MCF 10A (cell line): ENCODE measurements at regions not wholly inside any gene's neighbourhood (a gene's known extent, or its start where the extent isn't known, plus 50 kb on each side); places are given as distances from the start of the nearest gene placed in this dataset.

Source experiments
- BruUV-seq: library from RNA; stranded (reverse); fragments of 400-500 nt; replicated peaks from 2 replicates; lab custom pipeline; 2021; lab: Mats Ljungman, UMichigan
- CTCF ChIA-PET: fragments of 300-600 bp; sonication (Branson Sonifier 250); formaldehyde crosslinking; extraction: SDS; loops from one replicate; lab custom pipeline; 2021; ENCODE audit warnings: antibody characterized with exemption, inconsistent platforms; lab: Yijun Ruan, JAX
- POLR2A ChIA-PET: fragments of 300-600, 350-650 bp; sonication (Branson Sonifier 250); formaldehyde crosslinking; extraction: SDS; loops from one replicate; lab custom pipeline; 2020; ENCODE audit warnings: antibody characterized with exemption, inconsistent platforms; lab: Yijun Ruan, JAX
- DNase-seq: peaks from one replicate; pipeline ENCODE4 v3.0.0-alpha.2; 2018; ENCODE audit not compliant: unreplicated experiment
- H3K27ac Mint-ChIP-seq: one replicate; pipeline ENCODE4 v1.8.0; 2022; ENCODE audit warnings: mild to moderate bottlenecking, low read depth, mixed read lengths; ENCODE audit not compliant: unreplicated experiment
- H3K27me3 Mint-ChIP-seq: one replicate; pipeline ENCODE4 v1.8.0; 2022; ENCODE audit warnings: mixed read lengths; ENCODE audit not compliant: insufficient read depth, unreplicated experiment
- H3K36me3 Mint-ChIP-seq: one replicate; pipeline ENCODE4 v1.8.0; 2022; ENCODE audit warnings: mild to moderate bottlenecking, moderate library complexity, mixed read lengths; ENCODE audit not compliant: insufficient read depth, unreplicated experiment
- H3K4me1 Mint-ChIP-seq: one replicate; pipeline ENCODE4 v1.8.0; 2022; ENCODE audit warnings: mixed read lengths; ENCODE audit not compliant: insufficient read depth, unreplicated experiment
- H3K4me3 Mint-ChIP-seq: one replicate; pipeline ENCODE4 v1.8.0; 2022; ENCODE audit warnings: mild to moderate bottlenecking, moderate library complexity, mixed read lengths; ENCODE audit not compliant: unreplicated experiment
- H3K9me3 Mint-ChIP-seq: one replicate; pipeline ENCODE4 v1.8.0; 2022; ENCODE audit warnings: mixed read lengths; ENCODE audit not compliant: unreplicated experiment
- intact Hi-C: fragments of 100-400 bp; cut with micrococcal nuclease; formaldehyde crosslinking; loops from 2 replicates; pipeline ENCODE4 v1.14.1; 2022
- TF ChIP-seq, protein P1 (sequence below): fragments of 200-600 bp; IDR thresholded peaks from one replicate; pipeline ENCODE4 v1.8.0; 2022; ENCODE audit warnings: antibody characterized with exemption, mild to moderate bottlenecking; ENCODE audit not compliant: unreplicated experiment

DNA sequence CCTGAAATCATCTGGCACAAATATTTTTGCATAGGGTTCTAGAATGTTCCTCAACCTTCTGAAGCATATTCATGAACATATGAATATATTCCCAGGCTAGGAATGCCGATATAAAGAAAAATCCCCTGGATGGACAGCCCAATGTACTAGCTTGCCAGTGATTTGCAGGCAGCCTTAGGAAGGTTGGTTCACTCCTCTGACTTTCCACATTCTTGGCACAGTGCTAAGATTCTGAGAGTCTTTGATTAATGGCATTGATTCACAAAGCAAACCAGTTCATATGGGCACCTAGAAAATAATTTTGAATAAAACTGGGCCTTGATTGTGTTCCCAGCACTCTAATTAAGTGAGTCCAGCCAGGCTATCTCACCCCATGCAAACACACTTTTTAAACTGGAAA is 56.9 kb upstream of the ENPP4 start:
- ChIA-PET POLR2A (no interaction called here), CTCF (interaction anchor here (0.7 kb wide), 2 partner anchors 51 to 150 kb away, joined by 3 to 4 read pairs; no protein-coding TSS in a partner anchor)
- Mint-ChIP-seq H3K27ac (no peak overlapping the region), H3K9me3 (no peaks in the 10 kb centered on the region), H3K27me3 (peaks cover 26% of the 10 kb centered on the region), H3K4me1 (peaks cover 8% of the 10 kb centered on the region), H3K36me3 (no peaks in the 10 kb centered on the region), H3K4me3 (no peak overlapping the region)
- no TSS peak for BruUV-seq
- intact Hi-C loops: no loop called here
- TF ChIP-seq, protein P1, sequence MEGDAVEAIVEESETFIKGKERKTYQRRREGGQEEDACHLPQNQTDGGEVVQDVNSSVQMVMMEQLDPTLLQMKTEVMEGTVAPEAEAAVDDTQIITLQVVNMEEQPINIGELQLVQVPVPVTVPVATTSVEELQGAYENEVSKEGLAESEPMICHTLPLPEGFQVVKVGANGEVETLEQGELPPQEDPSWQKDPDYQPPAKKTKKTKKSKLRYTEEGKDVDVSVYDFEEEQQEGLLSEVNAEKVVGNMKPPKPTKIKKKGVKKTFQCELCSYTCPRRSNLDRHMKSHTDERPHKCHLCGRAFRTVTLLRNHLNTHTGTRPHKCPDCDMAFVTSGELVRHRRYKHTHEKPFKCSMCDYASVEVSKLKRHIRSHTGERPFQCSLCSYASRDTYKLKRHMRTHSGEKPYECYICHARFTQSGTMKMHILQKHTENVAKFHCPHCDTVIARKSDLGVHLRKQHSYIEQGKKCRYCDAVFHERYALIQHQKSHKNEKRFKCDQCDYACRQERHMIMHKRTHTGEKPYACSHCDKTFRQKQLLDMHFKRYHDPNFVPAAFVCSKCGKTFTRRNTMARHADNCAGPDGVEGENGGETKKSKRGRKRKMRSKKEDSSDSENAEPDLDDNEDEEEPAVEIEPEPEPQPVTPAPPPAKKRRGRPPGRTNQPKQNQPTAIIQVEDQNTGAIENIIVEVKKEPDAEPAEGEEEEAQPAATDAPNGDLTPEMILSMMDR: no peak
- DNase-seq: no peak

- H3K4me3 Mint-ChIP-seq: no peak overlapping the region
- no peaks in the 10 kb centered on the region for H3K4me1 Mint-ChIP-seq
These were observed 51.5 kb upstream of the ENPP4 start for GRCh38 chr6:46078294-46078693.

DNA sequence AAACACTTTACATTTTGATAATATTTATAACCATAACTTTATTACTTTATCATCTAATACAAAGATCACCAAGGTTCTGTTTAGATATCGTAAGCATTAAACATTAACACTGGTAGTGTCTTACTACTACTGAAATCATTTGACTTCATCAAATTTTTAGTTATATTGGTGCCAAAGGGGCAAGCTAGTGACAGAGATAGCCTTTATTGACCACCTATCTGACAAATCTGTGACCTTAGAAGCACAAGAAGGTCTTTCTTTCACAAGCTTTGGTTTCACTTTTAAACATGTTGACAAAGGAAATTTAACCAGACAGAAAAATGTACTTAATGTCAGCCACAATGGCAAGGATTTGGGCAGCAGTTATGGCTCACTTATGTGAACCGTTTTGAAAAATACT is 50.7 kb upstream of the ENPP4 start:
- no TSS peak for BruUV-seq
- Mint-ChIP-seq H3K27me3 (peaks cover 30% of the 10 kb centered on the region), H3K27ac (no peak overlapping the region), H3K4me3 (no peak overlapping the region), H3K9me3 (no peaks in the 10 kb centered on the region), H3K36me3 (no peaks in the 10 kb centered on the region), H3K4me1 (no peaks in the 10 kb centered on the region)
- DNase-seq: no peak
- ChIA-PET CTCF (interaction anchor here (0.6 to 2.2 kb wide), 2 partner anchors 11 to 1332 kb away, joined by 3 to 13 read pairs; no protein-coding TSS in a partner anchor), POLR2A (interaction anchor here (0.7 kb wide), 1 partner anchor 25 kb away, joined by 3 read pairs; no protein-coding TSS in a partner anchor)
- intact Hi-C loops: no loop called here
- TF ChIP-seq, protein P1: no peak

More at GRCh38 chr6:46078294-46078693, 51.5 kb upstream of the ENPP4 start:
- TF ChIP-seq, protein P1: no peak
- Mint-ChIP-seq H3K27me3 (peaks cover 30% of the 10 kb centered on the region), H3K36me3 (no peaks in the 10 kb centered on the region), H3K9me3 (no peaks in the 10 kb centered on the region), H3K27ac (no peak overlapping the region)
- DNase-seq: no peak
- no TSS peak for BruUV-seq
- intact Hi-C loops: no loop called here
- ChIA-PET CTCF (no interaction called here), POLR2A (interaction anchor here (0.7 kb wide), 1 partner anchor 254 kb away, joined by 3 read pairs; no protein-coding TSS in a partner anchor)
